GM23338 (cell line): ENCODE measurements at regions not wholly inside any gene's neighbourhood (a gene's known extent, or its start where the extent isn't known, plus 50 kb on each side); places are given as distances from the start of the nearest gene placed in this dataset.

ENCODE experiments used
- ATAC-seq: fragments of 200-7000 bp; cut with Tn5 transposase; 3 replicates; pipeline ENCODE4 v1.9.1; 2020
- DNase-seq: peaks from one replicate; pipeline ENCODE4 v3.0.0-alpha.2; 2015; ENCODE audit warnings: low spot score
- H2AFZ ChIP-seq: fragments of 200-600 bp; sonication (generic); 2 replicates; pipeline ENCODE4 v1.8.0; 2016; ENCODE audit warnings: antibody characterized with exemption, mild to moderate bottlenecking, moderate library complexity
- H3F3A ChIP-seq: fragments of 200-600 bp; sonication (generic); replicated peaks from 2 replicates; pipeline ENCODE4 v1.8.0; 2017; ENCODE audit warnings: antibody characterized with exemption, mixed run types, low read depth
- H3K27ac ChIP-seq: fragments of 200-600 bp; sonication (generic); 2 replicates; pipeline ENCODE4 v1.6.1; 2016; ENCODE audit warnings: low read depth
- H3K27me3 ChIP-seq: fragments of 200-600 bp; sonication (generic); 2 replicates; pipeline ENCODE4 v1.8.0; 2016; ENCODE audit warnings: mild to moderate bottlenecking, mixed run types, moderate library complexity; ENCODE audit not compliant: insufficient read depth
- H3K36me3 ChIP-seq: fragments of 200-600 bp; sonication (generic); 2 replicates; pipeline ENCODE4 v1.8.0; 2016; ENCODE audit warnings: mild to moderate bottlenecking; ENCODE audit not compliant: insufficient read depth
- H3K4me1 ChIP-seq: fragments of 200-600 bp; sonication (generic); 2 replicates; pipeline ENCODE4 v1.8.0; 2016; ENCODE audit warnings: mild to moderate bottlenecking, moderate library complexity; ENCODE audit not compliant: insufficient read depth
- H3K4me2 ChIP-seq: fragments of 200-600 bp; sonication (generic); 2 replicates; pipeline ENCODE4 v1.7.1; 2017; ENCODE audit warnings: mixed run types
- H3K4me3 ChIP-seq: fragments of 200-600 bp; sonication (generic); 2 replicates; pipeline ENCODE4 v1.6.1; 2016; ENCODE audit warnings: mixed run types
- H3K79me2 ChIP-seq: fragments of 200-600 bp; sonication (generic); replicated peaks from 2 replicates; pipeline ENCODE4 v1.8.0; 2017; ENCODE audit warnings: mild to moderate bottlenecking; ENCODE audit not compliant: insufficient read depth
- H3K9me2 ChIP-seq: fragments of 200-600 bp; sonication (generic); 2 replicates; pipeline ENCODE4 v1.8.0; 2017; ENCODE audit not compliant: insufficient read depth
- H4K20me1 ChIP-seq: fragments of 200-600 bp; sonication (generic); replicated peaks from 2 replicates; pipeline ENCODE4 v1.8.0; 2017; ENCODE audit warnings: mild to moderate bottlenecking; ENCODE audit not compliant: insufficient read depth
- H3K27ac Mint-ChIP-seq: 2 replicates; pipeline ENCODE4 v1.8.0; 2020; ENCODE audit warnings: inconsistent platforms, mild to moderate bottlenecking, moderate library complexity, mixed read lengths
- H3K27me3 Mint-ChIP-seq: 3 replicates; pipeline ENCODE4 v1.8.0; 2022; ENCODE audit warnings: low read depth, mild to moderate bottlenecking, moderate library complexity, mixed read lengths, inconsistent platforms; ENCODE audit not compliant: insufficient read depth, poor library complexity
- H3K36me3 Mint-ChIP-seq: 3 replicates; pipeline ENCODE4 v1.8.0; 2021; ENCODE audit warnings: low read depth, mild to moderate bottlenecking, inconsistent platforms, moderate library complexity, mixed read lengths
- H3K4me1 Mint-ChIP-seq: 3 replicates; pipeline ENCODE4 v1.8.0; 2020; ENCODE audit warnings: mild to moderate bottlenecking, inconsistent platforms, mixed read lengths
- H3K4me3 Mint-ChIP-seq: 3 replicates; pipeline ENCODE4 v1.8.0; 2021; ENCODE audit warnings: moderate library complexity, mild to moderate bottlenecking, inconsistent platforms, mixed read lengths
- H3K9me3 Mint-ChIP-seq: 3 replicates; pipeline ENCODE4 v1.8.0; 2020; ENCODE audit warnings: moderate library complexity, mild to moderate bottlenecking, inconsistent platforms, mixed read lengths
- CREB1 ChIP-seq: fragments of 250-450 bp; sonication (Bioruptor Pico); IDR thresholded peaks from 2 replicates; pipeline ENCODE4 v1.5.0; 2020; ENCODE audit warnings: low read depth, mild to moderate bottlenecking, moderate library complexity
- EZH2 ChIP-seq: fragments of 200-600 bp; sonication (generic); IDR thresholded peaks from one replicate; pipeline ENCODE4 v1.8.0; 2017; ENCODE audit warnings: antibody characterized with exemption, mild to moderate bottlenecking, low read depth; ENCODE audit not compliant: unreplicated experiment
- EZH2phosphoT487 ChIP-seq: fragments of 200-600 bp; sonication (generic); IDR thresholded peaks from one replicate; pipeline ENCODE4 v1.8.1; 2018; ENCODE audit warnings: antibody characterized with exemption; ENCODE audit not compliant: unreplicated experiment
- JUNB ChIP-seq: IDR thresholded peaks from one replicate; pipeline ENCODE4 v1.6.1; 2016; ENCODE audit warnings: antibody characterized with exemption; ENCODE audit not compliant: unreplicated experiment
- NANOG ChIP-seq: IDR thresholded peaks from 2 replicates; pipeline ENCODE4 v1.6.1; 2016; ENCODE audit warnings: antibody characterized with exemption, borderline replicate concordance
- POLR2AphosphoS5 ChIP-seq: IDR thresholded peaks from 2 replicates; pipeline ENCODE4 v1.6.1; 2016; ENCODE audit warnings: antibody characterized with exemption, low read depth
- STAT1 ChIP-seq: IDR thresholded peaks from one replicate; pipeline ENCODE4 v1.6.1; 2016; ENCODE audit warnings: antibody characterized with exemption; ENCODE audit not compliant: unreplicated experiment
- ZNF114 ChIP-seq: fragments of 250-450 bp; sonication (Bioruptor Pico); IDR thresholded peaks from 2 replicates; pipeline ENCODE4 v1.5.0; 2020; ENCODE audit warnings: mild to moderate bottlenecking, moderate library complexity
- ZNF331 ChIP-seq: fragments of 250-450 bp; sonication (Bioruptor Pico); IDR thresholded peaks from 2 replicates; pipeline ENCODE4 v1.5.0; 2020; ENCODE audit warnings: low read depth, mild to moderate bottlenecking, moderate library complexity
- TF ChIP-seq, protein P1 (sequence below): IDR thresholded peaks from 2 replicates; pipeline ENCODE4 v1.6.1; 2016; ENCODE audit warnings: antibody characterized with exemption
- TF ChIP-seq, protein P2 (sequence below): IDR thresholded peaks from one replicate; pipeline ENCODE4 v1.6.1; 2018; ENCODE audit warnings: antibody characterized with exemption; ENCODE audit not compliant: unreplicated experiment
- TF ChIP-seq, protein P3 (sequence below), 2 experiments: fragments of 200-600 bp in 1 of 2; sonication (generic) in 1 of 2; conservative IDR thresholded peaks; 2 replicates each; pipeline versions ENCODE4 v1.5.1 to v1.6.1; 2016 to 2017; ENCODE audit warnings: antibody characterized with exemption in 2 of 2, low read depth in 2 of 2, mild to moderate bottlenecking in 2 of 2, moderate library complexity in 1 of 2

- no peak for TF ChIP-seq EZH2phosphoT487
- TF ChIP-seq EZH2 = no peak
- TF ChIP-seq, protein P1, sequence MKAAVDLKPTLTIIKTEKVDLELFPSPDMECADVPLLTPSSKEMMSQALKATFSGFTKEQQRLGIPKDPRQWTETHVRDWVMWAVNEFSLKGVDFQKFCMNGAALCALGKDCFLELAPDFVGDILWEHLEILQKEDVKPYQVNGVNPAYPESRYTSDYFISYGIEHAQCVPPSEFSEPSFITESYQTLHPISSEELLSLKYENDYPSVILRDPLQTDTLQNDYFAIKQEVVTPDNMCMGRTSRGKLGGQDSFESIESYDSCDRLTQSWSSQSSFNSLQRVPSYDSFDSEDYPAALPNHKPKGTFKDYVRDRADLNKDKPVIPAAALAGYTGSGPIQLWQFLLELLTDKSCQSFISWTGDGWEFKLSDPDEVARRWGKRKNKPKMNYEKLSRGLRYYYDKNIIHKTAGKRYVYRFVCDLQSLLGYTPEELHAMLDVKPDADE = no peak
- TF ChIP-seq NANOG = no peak
- no peak for TF ChIP-seq POLR2AphosphoS5
- TF ChIP-seq ZNF331 (CRISPR knock-in tag) = no peak
- no peak for TF ChIP-seq CREB1 (CRISPR knock-in tag)
- TF ChIP-seq, protein P2, sequence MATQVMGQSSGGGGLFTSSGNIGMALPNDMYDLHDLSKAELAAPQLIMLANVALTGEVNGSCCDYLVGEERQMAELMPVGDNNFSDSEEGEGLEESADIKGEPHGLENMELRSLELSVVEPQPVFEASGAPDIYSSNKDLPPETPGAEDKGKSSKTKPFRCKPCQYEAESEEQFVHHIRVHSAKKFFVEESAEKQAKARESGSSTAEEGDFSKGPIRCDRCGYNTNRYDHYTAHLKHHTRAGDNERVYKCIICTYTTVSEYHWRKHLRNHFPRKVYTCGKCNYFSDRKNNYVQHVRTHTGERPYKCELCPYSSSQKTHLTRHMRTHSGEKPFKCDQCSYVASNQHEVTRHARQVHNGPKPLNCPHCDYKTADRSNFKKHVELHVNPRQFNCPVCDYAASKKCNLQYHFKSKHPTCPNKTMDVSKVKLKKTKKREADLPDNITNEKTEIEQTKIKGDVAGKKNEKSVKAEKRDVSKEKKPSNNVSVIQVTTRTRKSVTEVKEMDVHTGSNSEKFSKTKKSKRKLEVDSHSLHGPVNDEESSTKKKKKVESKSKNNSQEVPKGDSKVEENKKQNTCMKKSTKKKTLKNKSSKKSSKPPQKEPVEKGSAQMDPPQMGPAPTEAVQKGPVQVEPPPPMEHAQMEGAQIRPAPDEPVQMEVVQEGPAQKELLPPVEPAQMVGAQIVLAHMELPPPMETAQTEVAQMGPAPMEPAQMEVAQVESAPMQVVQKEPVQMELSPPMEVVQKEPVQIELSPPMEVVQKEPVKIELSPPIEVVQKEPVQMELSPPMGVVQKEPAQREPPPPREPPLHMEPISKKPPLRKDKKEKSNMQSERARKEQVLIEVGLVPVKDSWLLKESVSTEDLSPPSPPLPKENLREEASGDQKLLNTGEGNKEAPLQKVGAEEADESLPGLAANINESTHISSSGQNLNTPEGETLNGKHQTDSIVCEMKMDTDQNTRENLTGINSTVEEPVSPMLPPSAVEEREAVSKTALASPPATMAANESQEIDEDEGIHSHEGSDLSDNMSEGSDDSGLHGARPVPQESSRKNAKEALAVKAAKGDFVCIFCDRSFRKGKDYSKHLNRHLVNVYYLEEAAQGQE = no peak
- TF ChIP-seq JUNB = no peak
Observed at GRCh38 chr12:76628745-76629144, 69.2 kb upstream of the OSBPL8 start (continued).

GRCh38 chr12:76631741-76632140, 72.2 kb upstream of the OSBPL8 start:
- DNase-seq = no peak
- Histone ChIP-seq H3K4me2 (peak overlapping the region; percentile 34; the same call in 1 of the 2 replicates), H3K79me2 (no peaks in the 10 kb centered on the region), H3K9me2 (no peaks in the 10 kb centered on the region), H4K20me1 (no peaks in the 10 kb centered on the region), H3K4me1 (peaks cover 31% of the 10 kb centered on the region), H3K36me3 (no peaks in the 10 kb centered on the region), H3K27ac (no peak overlapping the region), H2AFZ (no peak overlapping the region), H3K4me3 (no peak overlapping the region), H3F3A (peaks cover 4% of the 10 kb centered on the region; the same call in 1 of the 2 replicates), H3K27me3 (no peaks in the 10 kb centered on the region)
- no peak for ATAC-seq
- H3K4me1 Mint-ChIP-seq = peaks cover 32% of the 10 kb centered on the region
- H3K36me3 Mint-ChIP-seq = no peaks in the 10 kb centered on the region
- peaks cover 9% of the 10 kb centered on the region for H3K27me3 Mint-ChIP-seq
- no peak overlapping the region for H3K27ac Mint-ChIP-seq
- no peaks in the 10 kb centered on the region for H3K9me3 Mint-ChIP-seq
- H3K4me3 Mint-ChIP-seq = no peak overlapping the region
- TF ChIP-seq CREB1 (CRISPR knock-in tag) = no peak
- TF ChIP-seq POLR2AphosphoS5 = no peak
- TF ChIP-seq, protein P1 = no peak
- TF ChIP-seq, protein P2 = no peak
- TF ChIP-seq ZNF331 (CRISPR knock-in tag) = no peak
- no peak for TF ChIP-seq JUNB
- TF ChIP-seq ZNF114 (CRISPR knock-in tag) = no peak
- TF ChIP-seq EZH2 = no peak
- TF ChIP-seq EZH2phosphoT487 = no peak
- TF ChIP-seq, protein P3, sequence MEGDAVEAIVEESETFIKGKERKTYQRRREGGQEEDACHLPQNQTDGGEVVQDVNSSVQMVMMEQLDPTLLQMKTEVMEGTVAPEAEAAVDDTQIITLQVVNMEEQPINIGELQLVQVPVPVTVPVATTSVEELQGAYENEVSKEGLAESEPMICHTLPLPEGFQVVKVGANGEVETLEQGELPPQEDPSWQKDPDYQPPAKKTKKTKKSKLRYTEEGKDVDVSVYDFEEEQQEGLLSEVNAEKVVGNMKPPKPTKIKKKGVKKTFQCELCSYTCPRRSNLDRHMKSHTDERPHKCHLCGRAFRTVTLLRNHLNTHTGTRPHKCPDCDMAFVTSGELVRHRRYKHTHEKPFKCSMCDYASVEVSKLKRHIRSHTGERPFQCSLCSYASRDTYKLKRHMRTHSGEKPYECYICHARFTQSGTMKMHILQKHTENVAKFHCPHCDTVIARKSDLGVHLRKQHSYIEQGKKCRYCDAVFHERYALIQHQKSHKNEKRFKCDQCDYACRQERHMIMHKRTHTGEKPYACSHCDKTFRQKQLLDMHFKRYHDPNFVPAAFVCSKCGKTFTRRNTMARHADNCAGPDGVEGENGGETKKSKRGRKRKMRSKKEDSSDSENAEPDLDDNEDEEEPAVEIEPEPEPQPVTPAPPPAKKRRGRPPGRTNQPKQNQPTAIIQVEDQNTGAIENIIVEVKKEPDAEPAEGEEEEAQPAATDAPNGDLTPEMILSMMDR (conservative IDR thresholded peaks at IDR 0.05; ENCODE audit: low read depth in 2 of 2) = no peak
- TF ChIP-seq STAT1 = no peak
